Activated naive CD4-positive, alpha-beta T cell treated with anti-CD3 and anti-CD28 coated beads, Interleukin-2, amount 50 U/mL, for 16 hours (primary cell): ENCODE measurements at regions not wholly inside any gene's neighbourhood (a gene's known extent, or its start where the extent isn't known, plus 50 kb on each side); places are given as distances from the start of the nearest gene placed in this dataset.
"Not testable (repeated sequence)": the region's sequence is repeated elsewhere in the genome, so short reads cannot be mapped to it uniquely, and the experiment has no call there.

Experiments used
- DNase-seq: peaks from one replicate; pipeline ENCODE4 v3.0.0-alpha.2; 2020

DNA sequence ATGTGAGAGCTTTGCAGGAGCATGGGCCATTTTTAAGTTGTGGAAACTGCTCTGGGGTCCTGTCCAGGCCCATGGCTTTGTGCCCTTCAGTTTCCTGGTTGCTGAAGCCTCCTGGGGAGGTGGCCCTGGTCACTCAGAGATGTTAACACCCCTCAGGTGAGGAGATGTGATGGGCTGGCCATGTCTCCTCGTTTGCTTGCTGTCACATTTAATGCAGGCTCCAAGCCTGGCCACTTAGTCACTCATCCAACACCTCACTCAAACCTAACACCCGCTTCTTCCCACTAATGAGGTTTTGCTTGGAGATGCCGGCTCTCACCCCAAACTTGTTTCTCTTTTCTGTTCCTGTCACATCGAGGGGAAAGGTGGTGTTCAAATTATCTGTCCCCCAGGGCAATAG, 192.7 kb downstream of the PTPRU start:
- no peak for DNase-seq

DNA sequence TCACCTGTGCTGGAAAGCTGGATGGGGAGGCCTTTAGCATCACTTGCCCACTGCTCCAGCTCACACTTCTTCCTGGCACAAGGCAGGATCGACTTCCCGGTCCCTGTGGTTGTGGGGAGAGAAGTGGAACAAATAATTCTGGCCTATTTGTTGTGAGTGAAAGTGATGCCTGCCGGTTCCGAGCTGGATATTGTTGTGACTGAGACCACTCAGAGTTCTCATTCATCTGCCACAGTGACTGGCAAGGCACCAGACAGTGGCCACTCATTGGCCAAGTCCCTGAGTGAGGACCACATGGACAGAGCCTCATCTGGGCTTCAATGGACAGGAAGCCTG, 191.9 kb downstream of the PTPRU start:
- DNase-seq = no peak

DNA sequence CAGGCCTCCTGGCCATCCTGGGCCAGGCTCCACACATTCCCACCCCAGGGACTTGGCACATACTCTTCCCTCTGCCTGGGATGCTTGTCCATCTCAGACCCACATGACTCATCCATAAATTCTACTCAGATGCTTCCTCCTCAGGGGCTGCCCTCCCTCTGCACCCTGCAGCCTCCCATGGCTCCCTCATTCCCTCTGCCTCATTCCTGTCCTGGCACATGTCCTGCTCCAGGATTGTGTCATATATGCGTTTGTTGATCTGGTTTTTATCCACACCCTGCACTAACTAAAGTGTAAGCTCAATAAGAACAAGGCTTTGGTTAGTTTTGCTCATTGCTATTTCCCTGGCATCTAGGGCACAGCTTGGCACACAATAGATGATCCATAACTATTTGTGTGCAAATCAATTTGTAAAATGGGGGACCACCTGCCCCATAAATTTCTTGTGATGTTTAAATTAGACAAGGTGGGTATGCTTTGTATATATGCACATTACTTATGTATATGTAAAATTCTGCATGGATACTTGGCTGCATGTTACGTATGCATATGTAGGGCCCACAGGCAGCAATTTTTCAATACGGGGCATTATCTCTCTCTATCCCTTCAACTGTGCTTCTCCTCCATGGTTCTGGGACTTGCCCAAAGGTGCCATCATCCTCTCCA, 191.4 kb downstream of the PTPRU start:
- no peak for DNase-seq

DNA sequence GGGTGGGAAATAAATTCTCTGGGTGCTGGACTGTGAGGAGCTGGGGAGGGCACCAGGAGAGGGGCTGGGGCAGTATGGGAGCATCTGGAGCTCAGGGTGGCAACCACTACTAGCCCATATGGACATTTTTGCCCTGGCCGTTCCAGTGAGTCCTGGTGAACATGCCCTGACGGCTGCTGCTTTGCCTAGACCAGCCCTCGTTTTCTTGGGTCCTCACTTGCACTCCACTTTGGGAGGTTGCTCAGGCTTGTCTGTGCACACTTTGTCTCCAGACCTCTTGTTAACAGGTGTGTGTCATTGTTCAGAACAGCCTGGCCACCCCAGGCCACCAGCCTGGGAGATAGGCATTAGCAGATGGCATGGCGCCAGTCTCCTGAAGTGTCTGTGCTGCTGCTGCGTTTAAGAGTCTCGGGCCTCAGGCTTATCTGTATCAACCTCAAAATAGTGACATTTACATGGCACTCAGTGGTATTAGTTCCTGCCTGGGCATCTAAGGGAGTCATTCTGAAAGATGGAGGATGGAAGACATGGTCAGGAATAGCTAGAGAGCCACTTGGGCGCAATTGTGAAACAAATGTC, 190.5 kb downstream of the PTPRU start:
- no peak for DNase-seq

DNA sequence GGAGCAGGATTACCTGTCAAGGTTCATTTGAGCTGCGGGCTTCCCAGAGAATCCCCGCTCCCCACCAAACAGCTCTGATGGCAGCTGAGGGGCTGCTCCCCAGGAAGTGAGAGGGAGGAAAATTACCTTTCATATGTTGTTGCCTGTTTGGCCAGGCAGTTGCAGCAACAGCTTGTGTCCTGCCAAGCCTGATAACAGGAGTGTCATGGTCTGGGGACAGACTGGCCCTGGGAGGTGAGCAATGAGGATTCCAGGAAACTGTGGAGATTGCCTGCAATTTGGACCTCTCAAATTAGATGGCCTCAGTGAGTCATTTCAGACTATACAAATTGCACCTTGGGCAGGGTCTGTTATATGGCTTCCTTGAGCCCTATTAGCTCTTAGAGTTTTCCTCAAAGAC, 189.3 kb downstream of the PTPRU start:
- no peak for DNase-seq

DNA sequence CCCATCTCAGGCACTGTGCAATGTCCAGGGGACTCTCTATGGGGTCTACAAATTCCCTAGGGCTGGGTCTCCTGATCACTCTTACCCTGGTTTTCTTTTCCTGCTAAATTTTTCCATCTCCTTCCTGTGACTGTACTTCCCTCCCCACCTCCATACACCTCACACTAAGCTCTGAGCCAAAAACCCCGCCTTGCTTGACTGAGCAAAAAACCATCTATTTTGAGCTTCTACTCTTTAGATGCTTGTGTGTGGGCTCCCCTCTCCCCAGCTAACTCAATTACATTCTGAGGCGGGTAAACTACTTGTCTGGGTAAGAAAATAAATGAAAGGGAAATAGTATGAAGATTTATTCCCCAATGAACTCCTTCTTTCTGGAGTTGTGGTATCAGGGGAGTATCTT, 187.9 kb downstream of the PTPRU start:
- DNase-seq = no peak

DNA sequence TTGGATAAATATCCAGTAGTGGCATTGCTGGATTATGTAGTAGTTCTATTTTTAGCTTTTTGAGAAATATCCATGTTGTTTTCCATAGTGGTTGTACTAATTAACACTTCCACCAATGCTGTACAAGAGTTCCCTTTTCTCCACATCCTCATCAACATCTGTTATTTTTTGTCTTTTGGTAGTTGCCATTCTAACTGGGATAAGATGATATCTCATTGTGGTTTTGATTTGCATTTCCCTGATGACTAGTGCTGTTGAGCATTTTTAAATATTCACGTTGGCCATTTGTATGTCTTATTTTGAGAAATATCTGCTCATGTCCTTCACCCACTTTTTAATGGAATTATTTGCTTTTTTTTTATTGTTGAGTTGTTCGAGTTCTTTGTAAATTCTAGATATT, 183.9 kb downstream of the PTPRU start:
- DNase-seq = no peak

DNA sequence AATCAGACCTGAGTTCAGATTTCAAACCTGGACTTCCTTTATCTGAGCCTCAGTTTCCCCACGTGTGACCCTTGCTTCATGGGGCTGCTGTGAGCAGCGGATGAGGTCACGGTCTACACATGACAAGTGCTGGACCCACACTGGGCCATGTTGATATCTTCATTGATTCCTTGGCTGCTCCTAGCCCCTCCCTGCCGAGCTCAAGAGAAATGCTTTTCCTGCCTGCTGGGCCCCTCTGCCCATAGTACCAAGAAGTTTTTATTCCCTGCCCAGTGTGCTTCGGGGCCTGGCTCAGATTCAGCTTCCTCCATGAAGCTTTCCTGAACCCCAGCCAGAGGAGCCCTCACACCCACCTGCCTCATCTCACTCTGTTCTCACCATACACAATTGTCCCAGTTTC, 181.6 kb downstream of the PTPRU start:
- no peak for DNase-seq

DNA sequence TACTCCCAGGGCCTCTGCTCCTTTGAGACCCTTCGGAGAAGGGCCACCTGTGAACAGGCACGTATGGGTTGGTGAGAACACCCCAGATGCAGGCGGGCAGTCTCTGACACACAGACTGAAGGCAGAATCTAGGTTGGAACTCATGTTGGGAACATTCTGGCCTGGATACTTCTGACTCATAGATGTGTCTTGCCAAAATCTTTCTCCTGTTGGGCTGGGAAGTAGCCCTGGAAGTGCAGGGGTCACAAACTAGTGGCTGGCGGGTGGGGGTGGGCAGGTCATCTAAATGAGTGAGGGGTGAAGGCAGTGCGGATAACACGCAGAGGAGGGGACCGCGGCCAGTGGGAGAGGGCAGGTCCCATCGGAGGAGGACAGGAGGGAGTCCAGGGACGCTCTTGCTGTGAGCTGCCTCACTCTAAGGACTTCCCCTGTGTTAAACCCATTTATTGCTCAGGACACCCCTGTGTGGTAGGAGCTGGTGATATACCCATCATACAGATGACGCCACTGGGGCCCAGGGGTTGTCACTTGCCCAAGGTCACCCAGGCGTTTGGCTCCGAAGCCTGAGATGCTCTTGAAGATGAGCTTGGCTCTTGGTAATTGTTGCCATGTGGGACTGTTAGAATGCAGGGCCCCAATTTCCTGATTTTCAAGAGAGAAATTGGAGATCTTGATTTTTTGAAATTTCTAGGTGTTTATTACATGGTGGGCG, 181.0 kb downstream of the PTPRU start:
- DNase-seq = no peak

DNA sequence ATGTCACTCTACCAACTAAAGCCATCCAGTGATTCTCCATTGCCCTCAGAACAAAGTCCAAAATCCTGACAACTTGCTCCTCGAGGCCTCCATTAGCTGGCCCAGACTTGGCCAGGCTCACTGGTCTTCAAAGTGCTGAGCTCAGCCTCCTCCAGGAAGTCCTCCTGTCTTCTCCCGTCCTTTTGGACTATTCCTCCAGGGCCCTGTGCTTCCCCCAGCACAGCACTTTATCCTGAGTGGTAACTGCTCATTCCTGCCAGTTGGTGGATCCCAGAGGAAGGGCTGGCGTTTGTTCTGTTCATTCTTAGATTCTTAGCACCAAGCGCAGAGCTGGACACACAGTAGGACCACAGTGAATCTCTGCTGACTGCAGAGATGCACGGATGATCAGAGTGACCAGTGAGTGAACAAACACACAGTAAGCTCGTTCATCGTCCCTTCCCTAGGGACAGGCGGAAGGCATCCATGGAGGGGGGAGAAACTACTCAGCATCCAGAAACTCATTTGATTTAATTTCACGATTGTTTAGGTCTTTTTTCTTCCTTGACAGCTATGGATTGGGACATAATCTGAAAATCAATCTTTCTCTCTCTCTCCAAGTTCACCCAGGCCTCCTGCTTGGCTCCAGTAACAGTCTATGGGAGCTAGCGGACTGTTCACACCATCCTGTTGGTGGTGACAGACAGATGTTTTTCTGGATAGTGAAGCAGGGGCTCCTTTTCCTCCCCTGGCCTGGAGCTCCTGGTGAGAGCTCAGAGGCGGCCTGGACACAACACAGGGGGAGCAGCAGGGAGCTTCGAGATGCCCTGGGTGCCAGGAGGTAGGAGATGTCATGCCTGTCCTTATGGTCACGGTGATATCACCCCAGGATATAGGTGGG, 180.2 kb downstream of the PTPRU start:
- DNase-seq = no peak

DNA sequence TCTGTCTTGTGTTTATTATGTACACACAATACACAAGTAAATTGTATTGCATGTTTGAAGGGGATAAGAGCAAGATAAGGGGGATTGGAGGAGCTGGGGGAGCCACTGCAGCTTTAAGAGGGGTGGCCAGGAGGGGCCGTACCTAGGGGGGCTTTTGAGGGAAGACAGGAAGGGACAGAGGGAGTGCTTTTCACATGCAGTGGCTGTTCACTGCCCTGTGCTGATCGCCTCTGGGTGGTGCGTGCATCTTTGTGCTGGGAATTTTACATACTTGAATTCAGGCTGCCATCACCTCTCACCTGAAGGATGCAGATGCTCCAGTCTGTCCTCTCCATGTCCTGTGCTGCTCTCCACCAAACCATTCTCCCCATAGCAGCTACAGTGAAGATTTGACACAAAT, 179.5 kb downstream of the PTPRU start:
- no peak for DNase-seq

DNA sequence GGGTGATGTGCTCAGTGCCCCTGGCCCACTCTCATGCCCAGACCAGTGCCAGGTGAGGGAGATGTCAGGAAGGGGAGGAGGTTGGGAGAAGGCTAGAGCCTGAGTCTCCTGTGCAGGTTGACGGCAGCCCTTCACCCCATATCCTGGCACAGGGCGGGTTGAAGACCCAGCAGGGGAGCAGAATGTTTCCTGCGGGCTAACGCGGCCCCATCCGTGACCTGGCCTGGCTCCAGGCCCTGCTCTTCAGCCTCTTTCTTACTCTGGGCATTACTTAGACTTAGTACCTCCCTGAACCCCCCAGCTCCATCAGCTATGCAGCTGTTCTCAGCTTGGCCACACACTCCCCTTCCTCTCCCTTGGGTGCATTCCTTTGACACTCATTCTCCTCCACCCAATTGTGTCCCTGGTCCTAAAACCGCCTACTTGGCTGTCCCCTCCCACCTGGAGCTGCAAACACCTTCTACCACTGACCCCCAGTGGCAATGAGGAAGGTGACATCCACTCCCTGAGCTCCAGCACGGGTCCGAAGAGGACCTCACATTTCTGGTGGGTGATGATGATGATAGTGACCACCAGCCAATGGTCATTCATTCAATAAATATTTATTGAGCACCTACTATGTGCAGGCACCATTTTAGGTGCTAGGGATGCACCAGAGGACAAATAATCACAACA, 179.0 kb downstream of the PTPRU start:
- no peak for DNase-seq

DNA sequence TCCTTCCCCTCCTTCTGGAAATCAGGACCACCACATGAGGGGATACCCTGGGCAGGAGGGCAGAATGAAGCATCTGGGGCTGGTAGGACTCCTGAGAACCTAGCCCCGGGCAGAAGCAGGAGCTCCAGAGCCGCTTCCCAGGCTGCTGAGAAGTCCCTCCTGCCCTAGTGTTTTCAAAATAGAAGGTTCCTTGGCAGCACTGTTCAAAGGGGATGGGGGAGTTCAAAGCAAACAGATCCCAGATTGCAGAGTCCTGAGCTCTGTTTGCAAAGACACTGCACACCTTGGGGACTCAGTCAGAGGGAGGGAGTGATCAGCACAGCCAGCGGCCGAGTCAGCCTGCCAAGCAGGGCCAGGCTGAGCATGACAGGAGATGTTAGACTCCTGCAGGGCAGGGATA, 177.8 kb downstream of the PTPRU start:
- no peak for DNase-seq

DNA sequence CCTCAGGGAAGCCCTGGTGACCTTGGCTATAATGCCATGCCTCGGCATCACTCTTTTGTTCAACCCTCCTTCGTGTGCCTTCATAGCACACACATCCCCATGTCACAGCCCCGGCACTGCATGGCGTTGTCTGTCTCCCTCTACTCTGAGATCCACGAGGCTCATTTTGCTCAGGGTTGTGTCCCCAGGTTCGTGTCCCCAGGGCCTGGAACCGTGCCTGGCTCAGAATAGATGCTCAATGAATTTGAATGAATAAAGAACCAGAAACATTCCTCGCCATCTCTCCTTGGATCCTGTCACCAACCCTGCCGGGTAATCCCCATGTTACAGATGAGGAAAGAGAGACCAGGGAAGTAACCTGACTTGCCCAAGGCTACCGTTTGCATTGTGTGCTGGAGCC, 177.3 kb downstream of the PTPRU start:
- no peak for DNase-seq

DNA sequence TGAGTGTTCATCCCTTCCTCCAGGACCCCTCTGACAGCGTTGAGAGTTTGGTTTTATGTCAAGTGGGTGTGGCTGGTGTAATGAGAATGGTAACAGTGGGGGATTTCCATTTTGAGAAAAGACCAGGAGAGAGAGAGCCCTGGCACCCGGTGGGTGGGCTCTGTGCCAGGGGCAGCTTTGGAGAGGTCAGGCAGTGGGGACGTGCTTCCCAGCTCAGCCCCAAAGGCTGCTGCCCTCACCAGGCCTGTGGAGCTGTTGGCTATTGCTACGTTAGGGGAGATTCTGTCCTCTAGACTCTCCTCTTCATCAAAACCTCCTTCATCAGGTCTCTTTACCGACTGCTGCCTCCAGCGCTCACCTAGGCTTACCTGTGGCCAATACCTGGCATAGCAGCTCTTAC, 176.3 kb downstream of the PTPRU start:
- DNase-seq = no peak

DNA sequence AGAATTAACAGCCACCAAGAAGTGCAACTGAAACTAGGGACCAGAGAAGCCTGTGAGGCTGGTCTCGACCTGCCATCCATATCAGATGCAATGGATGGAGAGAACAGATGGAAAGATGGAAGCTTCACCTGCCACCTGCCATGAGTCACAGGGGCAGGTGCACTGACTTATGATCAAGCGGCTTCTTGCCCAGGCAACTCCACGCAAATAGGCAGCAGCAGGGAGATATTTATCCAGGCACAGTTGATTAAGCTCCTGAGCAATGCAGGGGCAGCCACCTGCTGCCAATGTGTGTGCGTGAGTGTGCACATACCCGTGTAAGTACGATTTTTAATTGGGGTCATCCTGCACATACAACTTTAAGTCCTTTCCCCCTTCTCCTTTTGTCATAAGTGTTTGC, 174.2 kb downstream of the PTPRU start:
- no peak for DNase-seq

DNA sequence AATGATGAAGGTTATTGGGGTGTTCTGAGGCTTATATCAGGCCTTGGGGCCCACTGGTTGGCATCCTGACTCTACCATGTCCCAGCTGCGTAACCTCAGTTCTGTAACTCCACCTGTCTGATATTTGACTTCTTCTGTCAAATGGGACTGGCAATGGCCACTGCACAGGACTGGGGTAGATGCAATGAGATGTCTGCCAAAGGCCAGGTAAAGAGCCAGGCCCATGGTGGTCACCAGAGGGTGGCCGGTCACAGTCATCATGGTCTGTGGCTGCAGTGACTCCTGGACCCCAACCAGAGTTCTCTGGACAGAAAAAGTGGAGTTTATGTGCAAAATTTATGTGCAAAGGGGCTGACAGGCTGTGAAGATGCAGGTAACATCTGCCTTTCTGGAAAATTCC, 173.3 kb downstream of the PTPRU start:
- DNase-seq = no peak

DNA sequence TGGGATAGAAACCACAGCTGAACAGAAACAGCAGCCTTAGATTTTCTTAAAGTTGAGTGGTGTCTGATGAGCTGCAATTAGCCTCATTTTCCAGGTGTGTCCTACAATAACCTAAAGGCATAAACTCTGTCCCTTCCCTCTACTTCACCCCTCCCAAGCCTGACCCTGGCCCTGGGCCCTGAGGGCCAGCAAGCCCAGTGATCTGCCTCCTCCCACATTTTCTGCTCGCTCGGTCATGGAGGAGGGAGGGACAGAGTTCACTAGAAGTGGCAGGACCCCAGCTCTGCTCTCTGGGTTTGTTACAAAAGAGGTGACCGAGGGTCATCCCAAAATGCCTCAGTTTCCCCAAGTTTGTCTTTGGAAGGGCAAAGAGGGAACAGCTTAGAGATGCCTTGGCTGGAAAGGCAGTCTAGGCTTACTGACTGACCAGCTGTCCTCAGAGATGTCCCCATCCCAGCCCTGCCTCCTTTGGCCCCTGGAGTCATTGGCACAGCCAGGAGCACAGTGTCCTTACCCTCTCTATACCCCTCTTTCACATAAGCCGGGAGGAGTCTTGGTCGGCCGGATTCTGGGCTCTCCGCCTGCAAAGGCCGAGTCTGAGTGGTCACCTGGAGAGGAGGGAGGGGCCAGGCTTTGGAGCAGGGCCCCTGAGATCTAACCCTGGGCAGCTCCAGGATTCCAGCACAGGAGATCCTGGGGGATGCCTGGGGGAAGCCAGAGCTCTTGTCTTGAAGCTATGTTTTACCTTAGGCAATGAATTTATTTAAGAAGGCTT, 172.7 kb downstream of the PTPRU start:
- DNase-seq = no peak

DNA sequence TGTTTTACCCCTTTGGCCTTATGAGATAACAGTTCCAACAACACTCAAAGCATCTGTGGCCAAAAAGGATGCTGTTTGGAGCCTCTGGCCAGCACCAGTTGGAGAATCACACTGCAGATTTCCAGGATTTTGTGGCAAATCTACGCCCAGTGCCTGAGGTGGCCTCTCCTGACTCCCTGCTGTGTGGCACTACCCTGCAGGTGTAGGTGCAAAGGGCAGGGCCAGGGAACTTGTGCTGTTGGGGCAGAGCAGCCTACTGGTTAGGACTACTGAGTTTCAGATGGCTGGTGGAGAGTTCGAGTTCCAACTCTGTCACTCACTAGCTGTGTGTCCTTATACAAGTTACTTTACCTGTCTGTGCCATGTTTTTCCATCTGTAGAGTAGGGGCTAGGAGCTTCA, 170.5 kb downstream of the PTPRU start:
- DNase-seq = no peak

DNA sequence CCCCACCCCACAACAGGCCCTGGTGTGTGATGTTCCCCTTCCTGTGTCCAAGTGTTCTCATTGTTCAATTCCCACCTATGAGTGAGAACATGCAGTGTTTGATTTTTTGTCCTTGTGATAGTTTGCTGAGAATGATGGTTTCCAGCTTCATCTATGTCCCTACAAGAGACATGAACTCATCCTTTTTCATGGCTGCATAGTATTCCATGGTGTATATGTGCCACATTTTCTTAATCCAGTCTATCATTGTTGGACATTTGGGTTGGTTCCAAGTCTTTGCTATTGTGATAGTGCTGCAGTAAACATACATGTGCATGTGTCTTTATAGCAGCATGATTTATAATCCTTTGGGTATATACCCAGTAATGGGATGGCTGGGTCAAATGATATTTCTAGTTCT, 163.9 kb downstream of the PTPRU start:
- DNase-seq = not testable (repeated sequence)

DNA sequence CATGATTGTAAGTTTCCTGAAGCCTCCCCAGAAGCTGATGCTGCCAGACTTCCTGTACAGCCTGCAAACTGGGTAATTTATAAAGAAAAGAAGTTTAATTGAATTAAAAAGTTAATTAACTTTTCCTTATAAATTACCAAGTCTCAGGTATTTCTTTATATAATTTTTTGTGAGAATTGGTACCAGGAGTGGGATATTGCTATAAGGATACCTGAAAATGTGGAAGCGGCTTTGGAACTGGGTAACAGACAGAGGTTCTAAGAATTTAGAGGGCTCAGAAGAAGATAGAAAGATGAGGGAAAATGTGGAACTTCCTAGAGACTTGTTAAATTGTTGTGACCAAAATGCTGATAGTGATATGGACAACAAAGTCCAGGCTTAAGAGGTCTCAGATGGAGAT, 163.1 kb downstream of the PTPRU start:
- no peak for DNase-seq

DNA sequence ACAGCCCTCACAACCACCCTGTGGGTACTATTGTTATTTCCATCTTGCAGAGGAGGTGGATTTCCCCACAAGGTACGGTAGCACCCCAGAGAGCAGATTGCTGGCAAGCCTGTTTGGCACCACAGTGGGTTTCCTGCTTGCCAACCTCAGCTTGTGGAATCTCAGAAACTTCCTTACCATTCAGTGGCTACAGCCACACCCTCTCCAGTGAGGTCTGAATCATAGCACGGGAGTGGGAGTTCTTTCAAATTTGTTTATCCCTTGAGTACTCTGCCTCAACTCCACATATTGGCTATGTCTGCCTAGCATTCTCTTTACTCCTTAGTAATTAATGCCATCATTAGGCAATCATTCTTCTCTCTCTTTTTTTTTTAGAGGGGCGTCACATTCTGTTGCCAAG, 162.1 kb downstream of the PTPRU start:
- DNase-seq = no peak
